Keratinocyte (primary cell): ENCODE measurements at regions not wholly inside any gene's neighbourhood (a gene's known extent, or its start where the extent isn't known, plus 50 kb on each side); places are given as distances from the start of the nearest gene placed in this dataset.

Experiments
- DNase-seq: peaks from one replicate; pipeline ENCODE4 v3.0.0-alpha.2; 2011; ENCODE audit warnings: low read depth, missing footprints, low spot score
- FAIRE-seq: peaks from 2 replicates; lab custom pipeline; 2011; peaks lifted over from hg19 to GRCh38; lab: Jason Lieb, UNC
- H2AFZ ChIP-seq: 2 replicates; pipeline ENCODE4 v1.6.0; 2012; ENCODE audit warnings: low read length, control low read depth, inconsistent platforms; ENCODE audit not compliant: control insufficient read depth
- H3K27ac ChIP-seq: 2 replicates; pipeline ENCODE4 v1.5.1; 2011; ENCODE audit warnings: low read length; ENCODE audit not compliant: control insufficient read depth, insufficient read depth
- H3K27me3 ChIP-seq: 3 replicates; pipeline ENCODE4 v1.6.0; 2011; ENCODE audit warnings: low read length; ENCODE audit not compliant: control insufficient read depth, insufficient read depth; ENCODE audit errors: extremely low read depth
- H3K36me3 ChIP-seq, 2 experiments: 2 replicates in 1 of 2; 3 replicates in 1 of 2; pipeline ENCODE4 v1.5.1; 2011; ENCODE audit warnings: low read length in 2 of 2, mild to moderate bottlenecking in 1 of 2; ENCODE audit not compliant: control insufficient read depth in 2 of 2, insufficient read depth in 2 of 2; ENCODE audit errors: extremely low read depth in 1 of 2
- H3K4me1 ChIP-seq: 3 replicates; pipeline ENCODE4 v1.5.1; 2011; ENCODE audit warnings: low read length; ENCODE audit not compliant: control insufficient read depth, insufficient read depth; ENCODE audit errors: extremely low read depth
- H3K4me2 ChIP-seq: 3 replicates; pipeline ENCODE4 v1.6.0; 2011; ENCODE audit warnings: low read depth, low read length; ENCODE audit not compliant: control insufficient read depth, insufficient read depth; ENCODE audit errors: extremely low read depth
- H3K4me3 ChIP-seq, 3 experiments: fragments of 200-600 bp in 1 of 3; sonication (generic) in 1 of 3; 2 replicates in 2 of 3; 3 replicates in 1 of 3; pipeline ENCODE4 v1.5.1; 2011 to 2016; ENCODE audit warnings: low read length in 3 of 3, mild to moderate bottlenecking in 3 of 3, control low read depth in 2 of 3, inconsistent platforms in 1 of 3, low read depth in 1 of 3, mixed read lengths in 1 of 3, mixed run types in 1 of 3, moderate library complexity in 1 of 3; ENCODE audit not compliant: control insufficient read depth in 2 of 3, insufficient read depth in 2 of 3; ENCODE audit errors: extremely low read depth in 1 of 3
- H3K79me2 ChIP-seq: 2 replicates; pipeline ENCODE4 v1.6.0; 2012; ENCODE audit warnings: low read length; ENCODE audit not compliant: control insufficient read depth, insufficient read depth
- H3K9ac ChIP-seq: 3 replicates; pipeline ENCODE4 v1.6.0; 2011; ENCODE audit warnings: low read length; ENCODE audit not compliant: control insufficient read depth, insufficient read depth; ENCODE audit errors: extremely low read depth
- H3K9me1 ChIP-seq: 3 replicates; pipeline ENCODE4 v1.6.0; 2011; ENCODE audit warnings: low read length; ENCODE audit not compliant: control insufficient read depth, insufficient read depth; ENCODE audit errors: extremely low read depth
- H3K9me3 ChIP-seq: 2 replicates; pipeline ENCODE4 v1.5.1; 2012; ENCODE audit warnings: low read depth, low read length; ENCODE audit not compliant: control insufficient read depth
- H4K20me1 ChIP-seq: 3 replicates; pipeline ENCODE4 v1.6.0; 2011; ENCODE audit warnings: low read length; ENCODE audit not compliant: control insufficient read depth, insufficient read depth; ENCODE audit errors: extremely low read depth
- CTCF ChIP-seq, 3 experiments: IDR thresholded peaks in 1 of 3; conservative IDR thresholded peaks in 1 of 3; optimal IDR thresholded peaks in 1 of 3; 2 replicates in 2 of 3; 3 replicates in 1 of 3; pipeline versions ENCODE3 to v1.5.1; 2011; ENCODE audit warnings: low read length in 3 of 3, mild to moderate bottlenecking in 3 of 3, moderate library complexity in 2 of 3, control low read depth in 1 of 3, inconsistent platforms in 1 of 3; ENCODE audit not compliant: insufficient read depth in 2 of 3; ENCODE audit errors: extremely low read depth in 1 of 3
- EZH2 ChIP-seq: IDR thresholded peaks from one replicate; pipeline ENCODE4 v1.6.1; 2012; ENCODE audit warnings: inconsistent platforms, mild to moderate bottlenecking, low read length, moderate library complexity
- dilution Hi-C: fragments of 300-500 bp; cut with MboI; formaldehyde crosslinking; loops from one replicate; pipeline ENCODE4 v1.7.0; 2020; ENCODE audit warnings: low sequenced_read_pairs; ENCODE audit not compliant: extremely low pct_ligation_motif_present

DNA sequence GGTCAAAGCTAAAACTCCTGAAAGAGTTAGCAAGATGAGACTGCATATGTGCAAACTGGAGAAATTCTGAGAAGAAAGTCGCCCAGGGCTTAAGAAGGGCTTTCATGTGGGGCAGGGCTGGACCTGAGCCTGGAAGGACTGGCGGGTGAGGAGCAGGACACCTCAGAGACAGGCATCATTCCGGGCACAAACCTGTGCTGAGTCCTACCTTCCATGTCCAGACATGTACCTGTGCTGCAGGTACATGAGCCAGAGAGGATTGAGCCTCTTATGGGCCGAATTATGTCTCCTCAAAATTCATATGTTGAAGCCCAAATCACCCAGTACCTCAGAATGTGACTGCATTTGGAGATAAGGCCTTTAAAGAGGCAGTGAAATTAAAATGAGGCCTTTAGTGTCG, 171.0 kb downstream of the QRSL1 start:
- Histone ChIP-seq H3K27me3 (no peaks in the 10 kb centered on the region), H3K36me3 (no peaks in the 10 kb centered on the region), H2AFZ (no peak overlapping the region), H3K4me2 (peak overlapping the region; percentile 50), H3K9me1 (no peaks in the 10 kb centered on the region), H3K27ac (no peak overlapping the region), H3K79me2 (no peaks in the 10 kb centered on the region), H3K9me3 (no peaks in the 10 kb centered on the region), H3K4me1 (peaks cover 28% of the 10 kb centered on the region), H3K9ac (no peak overlapping the region), H3K4me3 (no peak overlapping the region), H4K20me1 (no peaks in the 10 kb centered on the region)
- peak; percentile 48 for DNase-seq
- dilution Hi-C loops, result no loop called here
- TF ChIP-seq EZH2 (no peak), CTCF (optimal IDR thresholded peaks at IDR 0.05 in 1 of 3, IDR thresholded peaks at IDR 0.05 in 1 of 3, conservative IDR thresholded peaks at IDR 0.05 in 1 of 3; ENCODE audit: extremely low read depth in 1 of 3, insufficient read depth in 2 of 3, low read length in 3 of 3) (no peak)
- FAIRE-seq, result peak; percentile 96

GRCh38 chr6:106799031-106799894, 169.9 kb downstream of the QRSL1 start:
- Histone ChIP-seq H3K27ac (no peak overlapping the region), H3K4me1 (peaks cover 28% of the 10 kb centered on the region), H3K9ac (no peak overlapping the region), H3K79me2 (no peaks in the 10 kb centered on the region), H3K36me3 (no peaks in the 10 kb centered on the region), H3K4me3 (no peak overlapping the region), H3K4me2 (peak overlapping the region; percentile 50), H3K9me1 (no peaks in the 10 kb centered on the region), H2AFZ (no peak overlapping the region), H3K27me3 (no peaks in the 10 kb centered on the region), H3K9me3 (no peaks in the 10 kb centered on the region), H4K20me1 (no peaks in the 10 kb centered on the region)
- FAIRE-seq (peak; percentile 85), DNase-seq (peak; percentile 30)
- dilution Hi-C loops, result no loop called here
- TF ChIP-seq CTCF (optimal IDR thresholded peaks at IDR 0.05 in 1 of 3, IDR thresholded peaks at IDR 0.05 in 1 of 3, conservative IDR thresholded peaks at IDR 0.05 in 1 of 3; ENCODE audit: extremely low read depth in 1 of 3, insufficient read depth in 2 of 3, low read length in 3 of 3) (no peak), EZH2 (no peak)
